ENCODE measurements at regions not wholly inside any gene's neighbourhood (a gene's known extent, or its start where the extent isn't known, plus 50 kb on each side); places are given as distances from the start of the nearest gene placed in this dataset.

- TF ChIP-seq KLF12 (CRISPR knock-in tag; IDR thresholded peaks at IDR 0.05; ENCODE audit: borderline replicate concordance): no peak
These were observed 191.9 kb downstream of the ARL4C start (continued) for GRCh38 chr2:234304950-234305349.

- no peak for TF ChIP-seq KDM5A (IDR thresholded peaks at IDR 0.05; ENCODE audit: borderline replicate concordance, low read length)
- TF ChIP-seq ZNF772 (CRISPR knock-in tag; IDR thresholded peaks at IDR 0.05): no peak
- TF ChIP-seq ZNF432 (CRISPR knock-in tag; IDR thresholded peaks at IDR 0.05; ENCODE audit: borderline replicate concordance): no peak
- no peak for TF ChIP-seq BORCS8-MEF2B (CRISPR knock-in tag; IDR thresholded peaks at IDR 0.05)
- no peak for TF ChIP-seq ATF2 (CRISPR knock-in tag; IDR thresholded peaks at IDR 0.05)
- TF ChIP-seq ARID5B (CRISPR knock-in tag; IDR thresholded peaks at IDR 0.05): no peak
- no peak for TF ChIP-seq ZNF501 (CRISPR knock-in tag; IDR thresholded peaks at IDR 0.05)
- TF ChIP-seq ADNP (CRISPR knock-in tag; IDR thresholded peaks at IDR 0.05): no peak
- TF ChIP-seq ZNF513 (CRISPR knock-in tag; conservative IDR thresholded peaks at IDR 0.05): no peak
- TF ChIP-seq ZNF362 (CRISPR knock-in tag; IDR thresholded peaks at IDR 0.05; ENCODE audit: borderline replicate concordance): no peak
- TF ChIP-seq FOXO1 (CRISPR knock-in tag; IDR thresholded peaks at IDR 0.05): no peak
- no peak for TF ChIP-seq AHR (CRISPR knock-in tag; IDR thresholded peaks at IDR 0.05)
- no peak for TF ChIP-seq ZNF773 (CRISPR knock-in tag; IDR thresholded peaks at IDR 0.05; ENCODE audit: borderline replicate concordance)
- no peak for TF ChIP-seq MED1 (CRISPR knock-in tag; IDR thresholded peaks at IDR 0.05)
- TF ChIP-seq ZNF235 (CRISPR knock-in tag; IDR thresholded peaks at IDR 0.05; ENCODE audit: borderline replicate concordance): no peak
- Histone ChIP-seq H3K27me3 (ENCODE audit: control insufficient read depth in 1 of 2, insufficient read depth in 2 of 2, low read length in 2 of 2) (peaks cover 0 to 2% of the 10 kb centered on the region in 2 experiments; a peak in 1 of 5 replicates), H3K4me1 (ENCODE audit: insufficient read depth, low read length) (no peaks in the 10 kb centered on the region), H3K36me3 (replicated peaks in 1 of 2; ENCODE audit: control insufficient read depth in 1 of 2, insufficient read depth in 2 of 2, low read length in 2 of 2) (no peaks in the 10 kb centered on the region), H3K9ac (ENCODE audit: insufficient read depth, low read depth, low read length) (no peak overlapping the region), H3K79me2 (ENCODE audit: insufficient read depth, low read length) (no peaks in the 10 kb centered on the region), H4K20me1 (ENCODE audit: insufficient read depth, low read length) (no peaks in the 10 kb centered on the region), H3K4me3 (replicated peaks in 1 of 3; ENCODE audit: insufficient read depth in 1 of 3, low read depth in 2 of 3, low read length in 3 of 3) (no peak overlapping the region), H3K9me3 (ENCODE audit: low read length) (no peaks in the 10 kb centered on the region), H3K27ac (ENCODE audit: extremely low read length, insufficient read depth, low read length) (no peak overlapping the region), H3K4me2 (ENCODE audit: low read depth, low read length) (no peak overlapping the region), H2AFZ (ENCODE audit: low read length) (no peak overlapping the region)
- intact Hi-C loops (cut with micrococcal nuclease; ENCODE audit: unreplicated experiment): no loop called here
- BruUV-seq (replicated peaks): no TSS peak
- ATAC-seq: no peak
- ChIA-PET POLR2A (no interaction called here), CTCF (ENCODE audit: low intra/inter-chr PET ratio, low total read pairs) (no interaction called here)
- DNase-seq (ENCODE audit: low spot score): no peak
- WGBS (ENCODE audit: low lambda C conversion rate): 44% methylated on average over 4 of the region's 4 CpGs
- in situ Hi-C loops (cut with HindIII; ENCODE audit: extremely low pct_ligation_motif_present, low pct_unique_long_range_greater_than_20kb): no loop called here
- no peak for FAIRE-seq
These were observed 194.3 kb downstream of the ARL4C start for GRCh38 chr2:234302664-234302991.

Measured in HepG2 (cell line).